H1 (cell line): ENCODE measurements at regions not wholly inside any gene's neighbourhood (a gene's known extent, or its start where the extent isn't known, plus 50 kb on each side); places are given as distances from the start of the nearest gene placed in this dataset.

Experiments used
- CTCF ChIA-PET: fragments of 300-600 bp; sonication (Branson Sonifier 250); formaldehyde crosslinking; loops from one replicate; lab custom pipeline; 2021; ENCODE audit not compliant: partially characterized antibody; lab: Charles Lee
- POLR2A ChIA-PET: fragments of 300-600 bp; sonication (Branson Sonifier 250); formaldehyde crosslinking; loops from one replicate; lab custom pipeline; 2021; ENCODE audit warnings: inconsistent platforms; ENCODE audit not compliant: partially characterized antibody; lab: Charles Lee
- DNase-seq, 2 experiments: peaks; one replicate each; pipeline versions ENCODE4 v3.0.0 to v3.0.0-alpha.2; 2010 to 2022; ENCODE audit warnings: low spot score in 2 of 2, low read depth in 1 of 2, mixed read lengths in 1 of 2
- FAIRE-seq: peaks from 2 replicates; lab custom pipeline; 2011; peaks lifted over from hg19 to GRCh38; lab: Jason Lieb, UNC
- H2AFZ ChIP-seq: 2 replicates; pipeline ENCODE4 v1.8.1; 2012; ENCODE audit warnings: low read length, inconsistent platforms
- H2AK5ac ChIP-seq: 2 replicates; pipeline ENCODE4 v1.6.1; 2013; ENCODE audit warnings: low read depth, low read length
- H2BK120ac ChIP-seq: replicated peaks from 2 replicates; pipeline ENCODE3; 2013; ENCODE audit warnings: low read depth, low read length, inconsistent platforms
- H2BK12ac ChIP-seq: 2 replicates; pipeline ENCODE4 v1.6.1; 2013; ENCODE audit warnings: low read depth, low read length
- H2BK15ac ChIP-seq: 2 replicates; pipeline ENCODE4 v1.6.1; 2013; ENCODE audit warnings: low read length
- H2BK20ac ChIP-seq: 2 replicates; pipeline ENCODE4 v1.6.1; 2013; ENCODE audit warnings: low read length
- H2BK5ac ChIP-seq: 2 replicates; pipeline ENCODE4 v1.6.1; 2013; ENCODE audit warnings: low read depth, low read length
- H3K14ac ChIP-seq: 2 replicates; pipeline ENCODE4 v1.6.1; 2013; ENCODE audit warnings: inconsistent platforms; ENCODE audit not compliant: insufficient read length
- H3K18ac ChIP-seq: 2 replicates; pipeline ENCODE4 v1.6.1; 2013; ENCODE audit warnings: low read length; ENCODE audit errors: extremely low read depth
- H3K23ac ChIP-seq: 2 replicates; pipeline ENCODE4 v1.6.1; 2013; ENCODE audit warnings: inconsistent platforms; ENCODE audit not compliant: insufficient read length
- H3K23me2 ChIP-seq: 2 replicates; pipeline ENCODE4 v1.6.1; 2013; ENCODE audit warnings: low read depth, low read length
- H3K27ac ChIP-seq: 2 replicates; pipeline ENCODE4 v1.6.1; 2011; ENCODE audit warnings: low read depth, low read length, inconsistent platforms
- H3K27me3 ChIP-seq, 4 experiments: replicated peaks in 1 of 4; 1 replicate in 1 of 4; 2 replicates in 3 of 4; pipeline versions ENCODE4 v1.6.1 to v1.8.1; 2011 to 2013; ENCODE audit warnings: low read length in 3 of 4, mild to moderate bottlenecking in 3 of 4, inconsistent platforms in 2 of 4, mixed read lengths in 2 of 4, moderate library complexity in 1 of 4; ENCODE audit not compliant: control insufficient read depth in 3 of 4, insufficient read depth in 3 of 4; ENCODE audit errors: extremely low read depth in 1 of 4
- H3K36me3 ChIP-seq, 4 experiments: 2 replicates each; pipeline versions ENCODE4 v1.6.1 to v1.8.1; 2011 to 2013; ENCODE audit warnings: mild to moderate bottlenecking in 4 of 4, low read length in 3 of 4, moderate library complexity in 2 of 4, control low read depth in 1 of 4, inconsistent platforms in 1 of 4; ENCODE audit not compliant: insufficient read depth in 4 of 4, control insufficient read depth in 2 of 4
- H3K4ac ChIP-seq: replicated peaks from 2 replicates; pipeline ENCODE3; 2013; ENCODE audit warnings: low read length, low read depth, mixed read lengths, inconsistent platforms; ENCODE audit not compliant: insufficient read length
- H3K4me1 ChIP-seq, 4 experiments: replicated peaks in 1 of 4; 1 replicate in 1 of 4; 2 replicates in 3 of 4; pipeline versions ENCODE4 v1.6.1 to v1.8.1; 2011 to 2013; ENCODE audit warnings: low read length in 3 of 4, inconsistent platforms in 2 of 4, mixed read lengths in 1 of 4; ENCODE audit not compliant: insufficient read depth in 4 of 4, control insufficient read depth in 3 of 4
- H3K4me2 ChIP-seq, 2 experiments: 2 replicates each; pipeline versions ENCODE4 v1.6.1 to v1.8.1; 2011 to 2013; ENCODE audit warnings: low read depth in 2 of 2, low read length in 2 of 2, control low read depth in 1 of 2, inconsistent platforms in 1 of 2, mild to moderate bottlenecking in 1 of 2; ENCODE audit not compliant: insufficient read depth in 1 of 2
- H3K4me3 ChIP-seq, 4 experiments: fragments of 200-600, 300-600 bp in 1 of 4; sonication (generic), shearing (Covaris generic), sonication (Bioruptor Twin) in 1 of 4; 2 replicates each; pipeline versions ENCODE4 v1.5.1 to v1.8.1; 2011 to 2016; ENCODE audit warnings: low read length in 4 of 4, low read depth in 3 of 4, control low read depth in 2 of 4, inconsistent platforms in 2 of 4, mild to moderate bottlenecking in 2 of 4, mixed read lengths in 1 of 4, moderate library complexity in 1 of 4; ENCODE audit not compliant: insufficient read depth in 2 of 4; ENCODE audit errors: extremely low read depth in 1 of 4
- H3K56ac ChIP-seq: replicated peaks from 2 replicates; pipeline ENCODE3; 2013; ENCODE audit warnings: low read depth, mild to moderate bottlenecking, mixed read lengths, low read length, inconsistent platforms; ENCODE audit not compliant: insufficient read length
- H3K79me1 ChIP-seq: 2 replicates; pipeline ENCODE4 v1.6.1; 2013; ENCODE audit warnings: low read depth, low read length, control low read depth
- H3K79me2 ChIP-seq, 2 experiments: 2 replicates each; pipeline versions ENCODE4 v1.6.1 to v1.8.1; 2012 to 2013; ENCODE audit warnings: low read length in 2 of 2, mild to moderate bottlenecking in 2 of 2, inconsistent platforms in 1 of 2; ENCODE audit not compliant: insufficient read depth in 2 of 2, control insufficient read depth in 1 of 2
- H3K9ac ChIP-seq, 4 experiments: replicated peaks in 1 of 4; 1 replicate in 1 of 4; 2 replicates in 3 of 4; pipeline versions ENCODE4 v1.6.1 to v1.8.1; 2011 to 2013; ENCODE audit warnings: low read depth in 3 of 4, low read length in 3 of 4, control low read depth in 2 of 4, mild to moderate bottlenecking in 2 of 4, moderate library complexity in 2 of 4, inconsistent platforms in 1 of 4; ENCODE audit errors: extremely low read depth in 1 of 4
- H3K9me3 ChIP-seq, 2 experiments: 2 replicates each; pipeline versions ENCODE4 v1.6.1 to v1.8.1; 2012 to 2013; ENCODE audit warnings: mild to moderate bottlenecking in 2 of 2, moderate library complexity in 2 of 2, control low read depth in 1 of 2, inconsistent platforms in 1 of 2, low read depth in 1 of 2, low read length in 1 of 2, mixed read lengths in 1 of 2; ENCODE audit not compliant: insufficient read depth in 2 of 2
- H4K20me1 ChIP-seq, 2 experiments: replicated peaks in 1 of 2; 2 replicates each; pipeline versions ENCODE3 to v1.8.1; 2011 to 2013; ENCODE audit warnings: inconsistent platforms in 2 of 2, low read length in 2 of 2, mild to moderate bottlenecking in 1 of 2; ENCODE audit not compliant: insufficient read depth in 2 of 2, control insufficient read depth in 1 of 2
- H4K5ac ChIP-seq: 2 replicates; pipeline ENCODE4 v1.6.1; 2013; ENCODE audit warnings: low read length, low read depth, mixed read lengths, inconsistent platforms; ENCODE audit not compliant: insufficient read length
- H4K8ac ChIP-seq: 2 replicates; pipeline ENCODE4 v1.8.0; 2013; ENCODE audit warnings: mild to moderate bottlenecking, moderate library complexity, low read length, inconsistent platforms; ENCODE audit not compliant: insufficient read depth; ENCODE audit errors: extremely low read depth
- H4K91ac ChIP-seq: replicated peaks from 2 replicates; pipeline ENCODE3; 2013; ENCODE audit warnings: low read length, mixed read lengths, inconsistent platforms; ENCODE audit not compliant: insufficient read length
- BACH1 ChIP-seq: IDR thresholded peaks from 2 replicates; pipeline ENCODE4 v1.6.1; 2012; ENCODE audit warnings: low read length, improper control_type of control experiment
- CREB1 ChIP-seq: IDR thresholded peaks from 2 replicates; pipeline ENCODE4 v1.6.1; 2012; ENCODE audit warnings: inconsistent platforms
- EP300 ChIP-seq, 2 experiments: IDR thresholded peaks; 1 replicate in 1 of 2; 2 replicates in 1 of 2; pipeline ENCODE4 v1.6.1; 2011 to 2012; ENCODE audit warnings: low read depth in 2 of 2, low read length in 2 of 2, mild to moderate bottlenecking in 2 of 2, borderline replicate concordance in 1 of 2, inconsistent platforms in 1 of 2, moderate library complexity in 1 of 2
- GTF2F1 ChIP-seq: IDR thresholded peaks from 2 replicates; pipeline ENCODE4 v1.6.1; 2012; ENCODE audit warnings: low read depth, low read length, improper control_type of control experiment, borderline replicate concordance
- KDM1A ChIP-seq: fragments of 200-600, 300-600 bp; sonication (generic); IDR thresholded peaks from 2 replicates; pipeline ENCODE4 v1.7.1; 2016; ENCODE audit warnings: mild to moderate bottlenecking, low read length, borderline replicate concordance
- KDM4A ChIP-seq: IDR thresholded peaks from one replicate; pipeline ENCODE4 v1.7.1; 2012; ENCODE audit warnings: low read depth, mild to moderate bottlenecking, moderate library complexity, low read length, inconsistent platforms; ENCODE audit not compliant: severe bottlenecking
- KDM5A ChIP-seq: fragments of 200-600 bp; IDR thresholded peaks from 2 replicates; pipeline ENCODE4 v1.7.1; 2012; ENCODE audit warnings: mild to moderate bottlenecking, low read length, inconsistent platforms, mixed read lengths
- MAX ChIP-seq: IDR thresholded peaks from 2 replicates; pipeline ENCODE4 v1.6.1; 2012; ENCODE audit warnings: inconsistent platforms
- RAD21 ChIP-seq, 2 experiments: IDR thresholded peaks in 1 of 2; conservative IDR thresholded peaks in 1 of 2; 2 replicates each; pipeline ENCODE4 v1.6.1; 2011; ENCODE audit warnings: low read depth in 2 of 2, low read length in 2 of 2, improper control_type of control experiment in 1 of 2, inconsistent platforms in 1 of 2, mild to moderate bottlenecking in 1 of 2, moderate library complexity in 1 of 2
- RNF2 ChIP-seq: fragments of 200-900, 300-1000 bp; sonication (generic); IDR thresholded peaks from 2 replicates; pipeline ENCODE4 v1.7.1; 2016; ENCODE audit warnings: borderline replicate concordance, low read depth, mild to moderate bottlenecking, antibody characterized with exemption, low read length; ENCODE audit not compliant: poor library complexity, severe bottlenecking; ENCODE audit errors: missing control alignments
- RXRA ChIP-seq: IDR thresholded peaks from 2 replicates; pipeline ENCODE4 v1.6.1; 2011; ENCODE audit warnings: low read depth, mild to moderate bottlenecking, low read length, moderate library complexity; ENCODE audit not compliant: insufficient read depth
- SIX5 ChIP-seq: IDR thresholded peaks from 2 replicates; pipeline ENCODE4 v1.6.1; 2011; ENCODE audit warnings: mild to moderate bottlenecking, low read depth, low read length
- TCF12 ChIP-seq: IDR thresholded peaks from 2 replicates; pipeline ENCODE4 v1.6.1; 2011; ENCODE audit warnings: low read depth, mild to moderate bottlenecking, low read length
- WGBS, 2 experiments: shearing (Covaris generic) in 1 of 2; methylation state at CpG; one replicate each; pipeline versions ENCODE4 v1.1.6 to v1.1.7; 2013 to 2015; ENCODE audit warnings: low lambda C conversion rate in 2 of 2, mixed read lengths in 2 of 2, inconsistent platforms in 1 of 2, low coverage in 1 of 2, missing lambda C conversion rate in 1 of 2; ENCODE audit not compliant: insufficient replicate concordance in 2 of 2, insufficient coverage in 1 of 2, insufficient read length in 1 of 2; ENCODE audit errors: extremely low coverage in 1 of 2, missing lambda C conversion rate in 1 of 2; 5-methylcytosine and 5-hydroxymethylcytosine counted together

DNA sequence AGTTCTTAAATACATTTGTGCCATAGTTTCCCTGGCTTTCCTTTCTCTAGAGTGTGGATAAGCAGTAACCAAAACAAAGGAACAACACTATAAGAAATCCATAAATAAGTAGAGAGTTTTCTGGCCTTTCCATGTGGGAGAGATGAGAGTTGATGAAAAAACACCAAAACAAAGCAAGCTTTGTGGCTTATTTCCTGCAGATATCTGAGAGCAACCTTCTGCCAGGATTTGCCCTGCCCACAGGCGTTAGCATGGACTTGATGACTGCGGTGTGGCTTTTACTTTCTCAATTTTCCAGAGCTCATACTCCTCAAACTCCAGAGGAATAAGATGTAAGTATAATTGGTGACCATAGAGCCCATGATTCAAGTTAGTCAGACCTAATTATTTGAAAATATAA is 194.9 kb downstream of the RAP2B start:
- Histone ChIP-seq H3K4me1 (no peaks in the 10 kb centered on the region; a peak in 1 of 7 replicates), H4K8ac (no peak overlapping the region), H3K9ac (no peak overlapping the region), H3K23me2 (no peaks in the 10 kb centered on the region), H4K91ac (no peak overlapping the region), H3K27me3 (peaks cover 0 to 2% (median 0%) of the 10 kb centered on the region in 4 experiments; a peak in 1 of 7 replicates), H3K14ac (no peak overlapping the region), H3K18ac (no peak overlapping the region), H3K79me2 (no peaks in the 10 kb centered on the region), H3K36me3 (no peaks in the 10 kb centered on the region), H3K4me2 (no peak overlapping the region), H3K23ac (no peak overlapping the region), H3K4ac (no peak overlapping the region), H3K27ac (no peak overlapping the region), H3K4me3 (no peak overlapping the region), H4K20me1 (no peaks in the 10 kb centered on the region), H2BK20ac (no peak overlapping the region), H2BK5ac (no peak overlapping the region), H2BK15ac (no peak overlapping the region), H3K56ac (no peak overlapping the region), H4K5ac (no peak overlapping the region), H2BK12ac (no peak overlapping the region), H2AK5ac (no peak overlapping the region), H3K79me1 (no peaks in the 10 kb centered on the region), H2BK120ac (no peak overlapping the region), H2AFZ (peak overlapping the region; percentile 52; the same call in 1 of the 2 replicates), H3K9me3 (no peaks in the 10 kb centered on the region)
- DNase-seq (no peak), FAIRE-seq (no peak)
- TF ChIP-seq RNF2 = no peak
- TF ChIP-seq MAX = no peak
- no peak for TF ChIP-seq EP300 (IDR thresholded peaks at IDR 0.05; ENCODE audit: borderline replicate concordance in 1 of 2, low read depth in 2 of 2, low read length in 2 of 2)
- TF ChIP-seq BACH1 = no peak
- no peak for TF ChIP-seq SIX5
- TF ChIP-seq RXRA = no peak
- TF ChIP-seq TCF12 = no peak
- no peak for TF ChIP-seq KDM5A
- TF ChIP-seq GTF2F1 = no peak
- no peak for TF ChIP-seq CREB1
- no peak for TF ChIP-seq KDM4A
- TF ChIP-seq RAD21 (IDR thresholded peaks at IDR 0.05 in 1 of 2, conservative IDR thresholded peaks at IDR 0.05 in 1 of 2; ENCODE audit: low read depth in 2 of 2, low read length in 2 of 2) = no peak
- TF ChIP-seq KDM1A = no peak
- 89% methylated on average over 2 of the region's 2 CpGs; no CpG with 5 or more reads in 1 of the 2 experiments for WGBS, 2 experiments
- ChIA-PET POLR2A (no interaction called here), CTCF (no interaction called here)
